ENCODE measurements at regions not wholly inside any gene's neighbourhood (a gene's known extent, or its start where the extent isn't known, plus 50 kb on each side); places are given as distances from the start of the nearest gene placed in this dataset.

GRCh38 chr7:83837683-83838082 lies 188.7 kb upstream of the SEMA3E start:
- Histone ChIP-seq H3K18ac (ENCODE audit: extremely low read depth, low read length) (no peak overlapping the region), H2BK5ac (ENCODE audit: low read depth, low read length) (no peak overlapping the region), H3K56ac (replicated peaks; ENCODE audit: insufficient read length, low read depth, low read length) (no peak overlapping the region), H4K8ac (ENCODE audit: extremely low read depth, insufficient read depth, low read length) (no peak overlapping the region), H3K79me1 (ENCODE audit: low read depth, low read length) (no peaks in the 10 kb centered on the region), H3K9me3 (ENCODE audit: insufficient read depth in 2 of 2, low read depth in 1 of 2, low read length in 1 of 2) (no peaks in the 10 kb centered on the region), H3K4me2 (ENCODE audit: insufficient read depth in 1 of 2, low read depth in 2 of 2, low read length in 2 of 2) (no peak overlapping the region), H3K23me2 (ENCODE audit: low read depth, low read length) (no peaks in the 10 kb centered on the region), H3K4me1 (replicated peaks in 1 of 4; ENCODE audit: control insufficient read depth in 3 of 4, insufficient read depth in 4 of 4, low read length in 3 of 4) (peaks cover 0 to 6% (median 2%) of the 10 kb centered on the region in 4 experiments; a peak in 2 of 7 replicates), H3K14ac (ENCODE audit: insufficient read length) (no peak overlapping the region), H3K27me3 (replicated peaks in 1 of 4; ENCODE audit: control insufficient read depth in 3 of 4, extremely low read depth in 1 of 4, insufficient read depth in 3 of 4, low read length in 3 of 4) (no peaks in the 10 kb centered on the region), H3K27ac (ENCODE audit: low read depth, low read length) (no peak overlapping the region), H4K91ac (replicated peaks; ENCODE audit: insufficient read length, low read length) (no peak overlapping the region), H3K79me2 (ENCODE audit: control insufficient read depth in 1 of 2, insufficient read depth in 2 of 2, low read length in 2 of 2) (no peaks in the 10 kb centered on the region), H2BK120ac (replicated peaks; ENCODE audit: low read depth, low read length) (no peak overlapping the region), H3K36me3 (ENCODE audit: control insufficient read depth in 2 of 4, insufficient read depth in 4 of 4, low read length in 3 of 4) (no peaks in the 10 kb centered on the region), H2AK5ac (ENCODE audit: low read depth, low read length) (no peak overlapping the region), H3K23ac (ENCODE audit: insufficient read length) (no peak overlapping the region), H2BK15ac (ENCODE audit: low read length) (no peak overlapping the region), H2BK12ac (ENCODE audit: low read depth, low read length) (no peak overlapping the region), H4K5ac (ENCODE audit: insufficient read length, low read depth, low read length) (no peak overlapping the region), H2AFZ (ENCODE audit: low read length) (no peak overlapping the region), H3K9ac (replicated peaks in 1 of 4; ENCODE audit: extremely low read depth in 1 of 4, low read depth in 3 of 4, low read length in 3 of 4) (no peak overlapping the region), H3K4me3 (ENCODE audit: extremely low read depth in 1 of 4, insufficient read depth in 2 of 4, low read depth in 3 of 4, low read length in 4 of 4) (no peak overlapping the region), H3K4ac (replicated peaks; ENCODE audit: insufficient read length, low read depth, low read length) (no peak overlapping the region), H4K20me1 (replicated peaks in 1 of 2; ENCODE audit: control insufficient read depth in 1 of 2, insufficient read depth in 2 of 2, low read length in 2 of 2) (no peaks in the 10 kb centered on the region), H2BK20ac (ENCODE audit: low read length) (no peak overlapping the region)
- 93% methylated on average over 1 of the region's 1 CpG; no CpG with 5 or more reads in 1 of the 2 experiments for WGBS, 2 experiments (ENCODE audit: extremely low coverage in 1 of 2, insufficient coverage in 1 of 2, insufficient read length in 1 of 2, insufficient replicate concordance in 2 of 2, low coverage in 1 of 2, low lambda C conversion rate in 2 of 2, missing lambda C conversion rate in 1 of 2)
- ChIA-PET POLR2A (ENCODE audit: partially characterized antibody) (no interaction called here), CTCF (ENCODE audit: partially characterized antibody) (no interaction called here)
- DNase-seq (ENCODE audit: low read depth in 1 of 2, low spot score in 2 of 2) (no peak), FAIRE-seq (no peak)
- TF ChIP-seq RNF2 (IDR thresholded peaks at IDR 0.05; ENCODE audit: borderline replicate concordance, low read depth, low read length, missing control alignments, poor library complexity, severe bottlenecking) (no peak), RXRA (IDR thresholded peaks at IDR 0.05; ENCODE audit: insufficient read depth, low read depth, low read length) (no peak), EGR1 (IDR thresholded peaks at IDR 0.05; ENCODE audit: borderline replicate concordance, low read depth, low read length) (no peak)

Data from H1 (cell line).